H1 (cell line): ENCODE measurements at regions not wholly inside any gene's neighbourhood (a gene's known extent, or its start where the extent isn't known, plus 50 kb on each side); places are given as distances from the start of the nearest gene placed in this dataset.

Experiments used
- ASH2L ChIP-seq: fragments of 200-600, 300-600 bp; sonication (generic); IDR thresholded peaks from one replicate; pipeline ENCODE4 v1.7.1; 2017; ENCODE audit warnings: low read length
- CHD2 ChIP-seq: IDR thresholded peaks from 2 replicates; pipeline ENCODE4 v1.6.1; 2012; ENCODE audit warnings: low read length, improper control_type of control experiment
- EGR1 ChIP-seq: IDR thresholded peaks from 2 replicates; pipeline ENCODE4 v1.6.1; 2011; ENCODE audit warnings: low read depth, low read length, borderline replicate concordance
- HDAC6 ChIP-seq: IDR thresholded peaks from one replicate; pipeline ENCODE4 v1.7.1; 2012; ENCODE audit warnings: low read depth, mild to moderate bottlenecking, inconsistent platforms, low read length, moderate library complexity
- JUN ChIP-seq: IDR thresholded peaks from 2 replicates; pipeline ENCODE4 v1.6.1; 2011; ENCODE audit warnings: low read depth, mild to moderate bottlenecking, improper control_type of control experiment, low read length
- MAFK ChIP-seq: IDR thresholded peaks from 2 replicates; pipeline ENCODE4 v1.6.1; 2012; ENCODE audit warnings: low read depth, mild to moderate bottlenecking, improper control_type of control experiment, low read length
- TF ChIP-seq, protein P1 (sequence below): fragments of 300-600 bp; sonication (generic); IDR thresholded peaks from 2 replicates; pipeline ENCODE4 v1.7.1; 2012; ENCODE audit warnings: low read length, moderate library complexity, mild to moderate bottlenecking, inconsistent platforms; ENCODE audit not compliant: insufficient replicate concordance

DNA sequence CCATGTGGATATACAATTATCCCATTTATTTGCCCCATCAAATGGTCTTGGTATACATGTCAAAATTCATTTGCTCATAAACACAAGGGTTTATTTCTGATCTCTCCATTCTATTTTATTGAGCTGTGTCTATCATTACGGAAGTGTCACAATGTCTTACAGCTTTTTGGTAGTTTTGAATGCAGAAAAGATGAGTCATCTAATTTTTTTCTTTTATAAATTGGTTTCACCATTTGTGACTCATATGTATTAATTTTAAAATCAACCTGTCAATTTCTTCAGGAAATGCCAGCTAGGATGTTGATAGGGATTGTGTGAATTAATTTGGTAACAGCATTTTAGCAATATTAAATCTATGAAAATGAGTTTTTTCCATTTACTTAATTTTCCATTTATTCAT lies 2549.4 kb downstream of the PCDH9 start (continued):
- TF ChIP-seq, protein P1, sequence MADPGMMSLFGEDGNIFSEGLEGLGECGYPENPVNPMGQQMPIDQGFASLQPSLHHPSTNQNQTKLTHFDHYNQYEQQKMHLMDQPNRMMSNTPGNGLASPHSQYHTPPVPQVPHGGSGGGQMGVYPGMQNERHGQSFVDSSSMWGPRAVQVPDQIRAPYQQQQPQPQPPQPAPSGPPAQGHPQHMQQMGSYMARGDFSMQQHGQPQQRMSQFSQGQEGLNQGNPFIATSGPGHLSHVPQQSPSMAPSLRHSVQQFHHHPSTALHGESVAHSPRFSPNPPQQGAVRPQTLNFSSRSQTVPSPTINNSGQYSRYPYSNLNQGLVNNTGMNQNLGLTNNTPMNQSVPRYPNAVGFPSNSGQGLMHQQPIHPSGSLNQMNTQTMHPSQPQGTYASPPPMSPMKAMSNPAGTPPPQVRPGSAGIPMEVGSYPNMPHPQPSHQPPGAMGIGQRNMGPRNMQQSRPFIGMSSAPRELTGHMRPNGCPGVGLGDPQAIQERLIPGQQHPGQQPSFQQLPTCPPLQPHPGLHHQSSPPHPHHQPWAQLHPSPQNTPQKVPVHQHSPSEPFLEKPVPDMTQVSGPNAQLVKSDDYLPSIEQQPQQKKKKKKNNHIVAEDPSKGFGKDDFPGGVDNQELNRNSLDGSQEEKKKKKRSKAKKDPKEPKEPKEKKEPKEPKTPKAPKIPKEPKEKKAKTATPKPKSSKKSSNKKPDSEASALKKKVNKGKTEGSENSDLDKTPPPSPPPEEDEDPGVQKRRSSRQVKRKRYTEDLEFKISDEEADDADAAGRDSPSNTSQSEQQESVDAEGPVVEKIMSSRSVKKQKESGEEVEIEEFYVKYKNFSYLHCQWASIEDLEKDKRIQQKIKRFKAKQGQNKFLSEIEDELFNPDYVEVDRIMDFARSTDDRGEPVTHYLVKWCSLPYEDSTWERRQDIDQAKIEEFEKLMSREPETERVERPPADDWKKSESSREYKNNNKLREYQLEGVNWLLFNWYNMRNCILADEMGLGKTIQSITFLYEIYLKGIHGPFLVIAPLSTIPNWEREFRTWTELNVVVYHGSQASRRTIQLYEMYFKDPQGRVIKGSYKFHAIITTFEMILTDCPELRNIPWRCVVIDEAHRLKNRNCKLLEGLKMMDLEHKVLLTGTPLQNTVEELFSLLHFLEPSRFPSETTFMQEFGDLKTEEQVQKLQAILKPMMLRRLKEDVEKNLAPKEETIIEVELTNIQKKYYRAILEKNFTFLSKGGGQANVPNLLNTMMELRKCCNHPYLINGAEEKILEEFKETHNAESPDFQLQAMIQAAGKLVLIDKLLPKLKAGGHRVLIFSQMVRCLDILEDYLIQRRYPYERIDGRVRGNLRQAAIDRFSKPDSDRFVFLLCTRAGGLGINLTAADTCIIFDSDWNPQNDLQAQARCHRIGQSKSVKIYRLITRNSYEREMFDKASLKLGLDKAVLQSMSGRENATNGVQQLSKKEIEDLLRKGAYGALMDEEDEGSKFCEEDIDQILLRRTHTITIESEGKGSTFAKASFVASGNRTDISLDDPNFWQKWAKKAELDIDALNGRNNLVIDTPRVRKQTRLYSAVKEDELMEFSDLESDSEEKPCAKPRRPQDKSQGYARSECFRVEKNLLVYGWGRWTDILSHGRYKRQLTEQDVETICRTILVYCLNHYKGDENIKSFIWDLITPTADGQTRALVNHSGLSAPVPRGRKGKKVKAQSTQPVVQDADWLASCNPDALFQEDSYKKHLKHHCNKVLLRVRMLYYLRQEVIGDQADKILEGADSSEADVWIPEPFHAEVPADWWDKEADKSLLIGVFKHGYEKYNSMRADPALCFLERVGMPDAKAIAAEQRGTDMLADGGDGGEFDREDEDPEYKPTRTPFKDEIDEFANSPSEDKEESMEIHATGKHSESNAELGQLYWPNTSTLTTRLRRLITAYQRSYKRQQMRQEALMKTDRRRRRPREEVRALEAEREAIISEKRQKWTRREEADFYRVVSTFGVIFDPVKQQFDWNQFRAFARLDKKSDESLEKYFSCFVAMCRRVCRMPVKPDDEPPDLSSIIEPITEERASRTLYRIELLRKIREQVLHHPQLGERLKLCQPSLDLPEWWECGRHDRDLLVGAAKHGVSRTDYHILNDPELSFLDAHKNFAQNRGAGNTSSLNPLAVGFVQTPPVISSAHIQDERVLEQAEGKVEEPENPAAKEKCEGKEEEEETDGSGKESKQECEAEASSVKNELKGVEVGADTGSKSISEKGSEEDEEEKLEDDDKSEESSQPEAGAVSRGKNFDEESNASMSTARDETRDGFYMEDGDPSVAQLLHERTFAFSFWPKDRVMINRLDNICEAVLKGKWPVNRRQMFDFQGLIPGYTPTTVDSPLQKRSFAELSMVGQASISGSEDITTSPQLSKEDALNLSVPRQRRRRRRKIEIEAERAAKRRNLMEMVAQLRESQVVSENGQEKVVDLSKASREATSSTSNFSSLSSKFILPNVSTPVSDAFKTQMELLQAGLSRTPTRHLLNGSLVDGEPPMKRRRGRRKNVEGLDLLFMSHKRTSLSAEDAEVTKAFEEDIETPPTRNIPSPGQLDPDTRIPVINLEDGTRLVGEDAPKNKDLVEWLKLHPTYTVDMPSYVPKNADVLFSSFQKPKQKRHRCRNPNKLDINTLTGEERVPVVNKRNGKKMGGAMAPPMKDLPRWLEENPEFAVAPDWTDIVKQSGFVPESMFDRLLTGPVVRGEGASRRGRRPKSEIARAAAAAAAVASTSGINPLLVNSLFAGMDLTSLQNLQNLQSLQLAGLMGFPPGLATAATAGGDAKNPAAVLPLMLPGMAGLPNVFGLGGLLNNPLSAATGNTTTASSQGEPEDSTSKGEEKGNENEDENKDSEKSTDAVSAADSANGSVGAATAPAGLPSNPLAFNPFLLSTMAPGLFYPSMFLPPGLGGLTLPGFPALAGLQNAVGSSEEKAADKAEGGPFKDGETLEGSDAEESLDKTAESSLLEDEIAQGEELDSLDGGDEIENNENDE, result no peak
- no peak for TF ChIP-seq HDAC6
- TF ChIP-seq CHD2, result no peak
- TF ChIP-seq EGR1, result no peak
- no peak for TF ChIP-seq ASH2L
- TF ChIP-seq JUN, result no peak
- no peak for TF ChIP-seq MAFK
